ENCODE measurements at regions not wholly inside any gene's neighbourhood (a gene's known extent, or its start where the extent isn't known, plus 50 kb on each side); places are given as distances from the start of the nearest gene placed in this dataset.

- H3K9me3 ChIP-seq = no peaks in the 10 kb centered on the region
- no peaks in the 10 kb centered on the region for H3K27me3 ChIP-seq
- TF ChIP-seq POLR2AphosphoS5 (IDR thresholded peaks at IDR 0.05; ENCODE audit: insufficient read depth in 1 of 2, low read depth in 1 of 2) (no peak), POLR2A (IDR thresholded peaks at IDR 0.05) (no peak)
- TF ChIP-seq, protein P1, sequence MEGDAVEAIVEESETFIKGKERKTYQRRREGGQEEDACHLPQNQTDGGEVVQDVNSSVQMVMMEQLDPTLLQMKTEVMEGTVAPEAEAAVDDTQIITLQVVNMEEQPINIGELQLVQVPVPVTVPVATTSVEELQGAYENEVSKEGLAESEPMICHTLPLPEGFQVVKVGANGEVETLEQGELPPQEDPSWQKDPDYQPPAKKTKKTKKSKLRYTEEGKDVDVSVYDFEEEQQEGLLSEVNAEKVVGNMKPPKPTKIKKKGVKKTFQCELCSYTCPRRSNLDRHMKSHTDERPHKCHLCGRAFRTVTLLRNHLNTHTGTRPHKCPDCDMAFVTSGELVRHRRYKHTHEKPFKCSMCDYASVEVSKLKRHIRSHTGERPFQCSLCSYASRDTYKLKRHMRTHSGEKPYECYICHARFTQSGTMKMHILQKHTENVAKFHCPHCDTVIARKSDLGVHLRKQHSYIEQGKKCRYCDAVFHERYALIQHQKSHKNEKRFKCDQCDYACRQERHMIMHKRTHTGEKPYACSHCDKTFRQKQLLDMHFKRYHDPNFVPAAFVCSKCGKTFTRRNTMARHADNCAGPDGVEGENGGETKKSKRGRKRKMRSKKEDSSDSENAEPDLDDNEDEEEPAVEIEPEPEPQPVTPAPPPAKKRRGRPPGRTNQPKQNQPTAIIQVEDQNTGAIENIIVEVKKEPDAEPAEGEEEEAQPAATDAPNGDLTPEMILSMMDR (IDR thresholded peaks at IDR 0.05) = no peak
- H3K4me3 ChIP-seq = no peak overlapping the region
- intact Hi-C loops (cut with DNase I) = no loop called here
- no peak for DNase-seq (ENCODE audit: extremely low spot score in 2 of 2)
- H3K36me3 ChIP-seq = no peaks in the 10 kb centered on the region
- no peak overlapping the region for H3K27ac ChIP-seq
- H3K4me1 ChIP-seq = no peaks in the 10 kb centered on the region
Observed at GRCh38 chr17:72053449-72053848, 67.4 kb upstream of the SOX9 start.

DNA sequence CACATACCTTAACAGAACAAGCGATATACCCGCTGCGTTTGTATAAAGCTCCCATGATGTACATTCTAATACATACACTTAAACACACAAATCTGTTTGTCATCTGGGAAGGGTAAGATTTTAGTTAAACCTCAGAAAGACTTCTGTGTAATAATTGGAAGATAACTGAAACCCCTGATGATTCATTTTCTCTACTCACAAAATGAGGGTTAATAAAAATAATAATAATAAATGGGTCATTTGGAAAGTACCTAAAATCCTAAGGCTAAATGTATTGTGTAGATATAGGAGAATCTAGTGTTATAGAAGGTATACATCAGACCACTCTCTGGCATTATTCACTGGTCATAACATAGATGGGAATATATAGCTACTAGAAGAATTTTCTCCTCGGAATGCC lies 64.7 kb upstream of the SOX9 start:
- DNase-seq (ENCODE audit: extremely low spot score in 2 of 2) = no peak
- Histone ChIP-seq H3K9me3 (no peaks in the 10 kb centered on the region), H3K36me3 (no peaks in the 10 kb centered on the region), H3K27ac (no peak overlapping the region), H3K4me3 (no peak overlapping the region), H3K27me3 (no peaks in the 10 kb centered on the region), H3K4me1 (no peaks in the 10 kb centered on the region)
- TF ChIP-seq, protein P1 (IDR thresholded peaks at IDR 0.05) = no peak
- no peak for TF ChIP-seq POLR2A (IDR thresholded peaks at IDR 0.05)
- TF ChIP-seq POLR2AphosphoS5 (IDR thresholded peaks at IDR 0.05; ENCODE audit: insufficient read depth in 1 of 2, low read depth in 1 of 2) = no peak
- intact Hi-C loops (cut with DNase I) = no loop called here

GRCh38 chr17:72056727-72057290 lies 64.0 kb upstream of the SOX9 start:
- H3K4me3 ChIP-seq = no peak overlapping the region

DNA sequence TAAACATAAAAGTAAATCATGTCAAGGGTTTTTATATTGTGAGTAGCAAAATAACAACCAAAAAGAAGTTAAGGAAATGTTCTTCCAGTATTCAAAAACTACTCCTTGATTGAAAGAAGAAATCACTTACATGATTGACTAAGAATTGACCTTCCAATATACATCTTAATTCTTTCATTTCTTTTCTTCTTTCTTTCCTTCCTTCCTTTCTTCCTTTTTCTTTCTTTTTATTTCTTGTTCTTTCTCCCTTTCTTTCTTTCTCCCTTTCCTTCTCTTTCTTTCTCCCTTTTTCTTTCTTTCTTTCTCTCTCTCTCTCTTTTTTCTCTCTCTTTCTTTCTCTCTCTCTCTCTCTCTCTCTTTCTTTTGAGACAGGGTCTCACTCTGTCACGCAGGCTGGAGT lies 60.7 kb upstream of the SOX9 start:
- H3K9me3 ChIP-seq = no peaks in the 10 kb centered on the region
- H3K4me1 ChIP-seq = no peaks in the 10 kb centered on the region
- no peak for DNase-seq (ENCODE audit: extremely low spot score in 2 of 2)
- H3K27ac ChIP-seq = no peak overlapping the region
- no peak overlapping the region for H3K4me3 ChIP-seq
- no peaks in the 10 kb centered on the region for H3K36me3 ChIP-seq
- TF ChIP-seq, protein P1 (IDR thresholded peaks at IDR 0.05) = no peak
- TF ChIP-seq POLR2AphosphoS5 (IDR thresholded peaks at IDR 0.05; ENCODE audit: insufficient read depth in 1 of 2, low read depth in 1 of 2) = no peak
- TF ChIP-seq POLR2A (IDR thresholded peaks at IDR 0.05) = no peak
- intact Hi-C loops (cut with DNase I) = no loop called here
- no peaks in the 10 kb centered on the region for H3K27me3 ChIP-seq

More at GRCh38 chr17:72056727-72057290, 64.0 kb upstream of the SOX9 start:
- no peak for DNase-seq (ENCODE audit: extremely low spot score in 2 of 2)
- intact Hi-C loops (cut with DNase I) = no loop called here
- Histone ChIP-seq H3K4me1 (no peaks in the 10 kb centered on the region), H3K27me3 (no peaks in the 10 kb centered on the region), H3K36me3 (no peaks in the 10 kb centered on the region), H3K27ac (no peak overlapping the region), H3K9me3 (no peaks in the 10 kb centered on the region)
- TF ChIP-seq POLR2A (IDR thresholded peaks at IDR 0.05) = no peak
- TF ChIP-seq, protein P1 (IDR thresholded peaks at IDR 0.05) = no peak
- TF ChIP-seq POLR2AphosphoS5 (IDR thresholded peaks at IDR 0.05; ENCODE audit: insufficient read depth in 1 of 2, low read depth in 1 of 2) = no peak

- intact Hi-C loops (cut with DNase I) = no loop called here
- Histone ChIP-seq H3K27ac (no peak overlapping the region), H3K27me3 (no peaks in the 10 kb centered on the region), H3K4me1 (no peaks in the 10 kb centered on the region), H3K36me3 (no peaks in the 10 kb centered on the region), H3K9me3 (no peaks in the 10 kb centered on the region), H3K4me3 (no peak overlapping the region)
- no peak for DNase-seq (ENCODE audit: extremely low spot score in 2 of 2)
- TF ChIP-seq POLR2A (IDR thresholded peaks at IDR 0.05) (no peak), POLR2AphosphoS5 (IDR thresholded peaks at IDR 0.05; ENCODE audit: insufficient read depth in 1 of 2, low read depth in 1 of 2) (no peak)
- TF ChIP-seq, protein P1 (IDR thresholded peaks at IDR 0.05) = no peak
Observed at GRCh38 chr17:72063262-72063661, 57.6 kb upstream of the SOX9 start.

Data from vagina (tissue), 2 donors.